ENCODE measurements at regions not wholly inside any gene's neighbourhood (a gene's known extent, or its start where the extent isn't known, plus 50 kb on each side); places are given as distances from the start of the nearest gene placed in this dataset.

- DNase-seq = no peak
- Histone ChIP-seq H4K5ac (ENCODE audit: low read length) (no peak overlapping the region), H3K9ac (ENCODE audit: low read length) (no peak overlapping the region), H3K79me2 (ENCODE audit: control insufficient read depth, insufficient read depth, low read length) (no peaks in the 10 kb centered on the region), H3K4me1 (ENCODE audit: control insufficient read depth, low read depth, low read length) (no peaks in the 10 kb centered on the region), H3K79me1 (ENCODE audit: low read length) (no peaks in the 10 kb centered on the region), H2BK120ac (ENCODE audit: low read depth, low read length) (no peak overlapping the region), H3K23ac (ENCODE audit: low read length) (no peak overlapping the region), H3K4me2 (ENCODE audit: low read length) (no peak overlapping the region), H3K18ac (ENCODE audit: low read length) (peak overlapping the region; percentile 60), H4K8ac (ENCODE audit: low read depth, low read length) (no peak overlapping the region), H2BK15ac (replicated peaks; ENCODE audit: low read depth) (no peak overlapping the region), H3K36me3 (ENCODE audit: control insufficient read depth, insufficient read depth, low read length) (no peaks in the 10 kb centered on the region), H3K27me3 (ENCODE audit: insufficient read depth, low read length, poor library complexity) (no peaks in the 10 kb centered on the region), H2AK5ac (ENCODE audit: low read length) (no peak overlapping the region), H3K4me3 (ENCODE audit: low read length) (no peak overlapping the region), H3K56ac (ENCODE audit: low read length) (no peak overlapping the region), H3K27ac (ENCODE audit: low read depth, low read length) (no peak overlapping the region), H2BK5ac (ENCODE audit: low read length) (no peak overlapping the region), H3K4ac (ENCODE audit: low read depth, low read length) (no peak overlapping the region)
- WGBS (ENCODE audit: extremely low coverage, insufficient coverage, low lambda C conversion rate) = no CpG with 5 or more reads among the region's 1 CpG
These were observed 111.1 kb upstream of the PLEKHA5 start for GRCh38 chr12:19018302-19018970.

GRCh38 chr12:19021240-19021639, 108.3 kb upstream of the PLEKHA5 start:
- H3K9ac ChIP-seq (ENCODE audit: low read length) = no peak overlapping the region
- no peak overlapping the region for H3K56ac ChIP-seq (ENCODE audit: low read length)
- H3K4ac ChIP-seq (ENCODE audit: low read depth, low read length) = no peak overlapping the region
- no peak overlapping the region for H3K4me2 ChIP-seq (ENCODE audit: low read length)
- no peak overlapping the region for H2AK5ac ChIP-seq (ENCODE audit: low read length)
- H2BK15ac ChIP-seq (replicated peaks; ENCODE audit: low read depth) = no peak overlapping the region
- H3K27me3 ChIP-seq (ENCODE audit: insufficient read depth, low read length, poor library complexity) = no peaks in the 10 kb centered on the region
- H2BK120ac ChIP-seq (ENCODE audit: low read depth, low read length) = no peak overlapping the region
- DNase-seq = no peak
- H3K18ac ChIP-seq (ENCODE audit: low read length) = no peak overlapping the region
- H3K23ac ChIP-seq (ENCODE audit: low read length) = no peak overlapping the region
- H3K4me1 ChIP-seq (ENCODE audit: control insufficient read depth, low read depth, low read length) = no peaks in the 10 kb centered on the region
- WGBS (ENCODE audit: extremely low coverage, insufficient coverage, low lambda C conversion rate) = no CpG with 5 or more reads among the region's 4 CpGs
- H4K8ac ChIP-seq (ENCODE audit: low read depth, low read length) = no peak overlapping the region
- H3K4me3 ChIP-seq (ENCODE audit: low read length) = no peak overlapping the region
- H3K27ac ChIP-seq (ENCODE audit: low read depth, low read length) = no peak overlapping the region
- H3K79me1 ChIP-seq (ENCODE audit: low read length) = no peaks in the 10 kb centered on the region
- H2BK5ac ChIP-seq (ENCODE audit: low read length) = no peak overlapping the region
- no peaks in the 10 kb centered on the region for H3K79me2 ChIP-seq (ENCODE audit: control insufficient read depth, insufficient read depth, low read length)
- no peaks in the 10 kb centered on the region for H3K36me3 ChIP-seq (ENCODE audit: control insufficient read depth, insufficient read depth, low read length)
- no peak overlapping the region for H4K5ac ChIP-seq (ENCODE audit: low read length)

GRCh38 chr12:19021646-19022045, 107.9 kb upstream of the PLEKHA5 start:
- no peaks in the 10 kb centered on the region for H3K79me2 ChIP-seq (ENCODE audit: control insufficient read depth, insufficient read depth, low read length)
- H2AK5ac ChIP-seq (ENCODE audit: low read length) = no peak overlapping the region
- H3K27me3 ChIP-seq (ENCODE audit: insufficient read depth, low read length, poor library complexity) = no peaks in the 10 kb centered on the region
- no peak overlapping the region for H2BK15ac ChIP-seq (replicated peaks; ENCODE audit: low read depth)
- H3K36me3 ChIP-seq (ENCODE audit: control insufficient read depth, insufficient read depth, low read length) = no peaks in the 10 kb centered on the region
- no peak overlapping the region for H3K18ac ChIP-seq (ENCODE audit: low read length)
- H2BK120ac ChIP-seq (ENCODE audit: low read depth, low read length) = no peak overlapping the region
- no peak overlapping the region for H3K4me3 ChIP-seq (ENCODE audit: low read length)
- no peak overlapping the region for H4K8ac ChIP-seq (ENCODE audit: low read depth, low read length)
- H3K9ac ChIP-seq (ENCODE audit: low read length) = no peak overlapping the region
- H3K4me1 ChIP-seq (ENCODE audit: control insufficient read depth, low read depth, low read length) = no peaks in the 10 kb centered on the region
- no CpG with 5 or more reads among the region's 1 CpG for WGBS (ENCODE audit: extremely low coverage, insufficient coverage, low lambda C conversion rate)
- no peak overlapping the region for H3K27ac ChIP-seq (ENCODE audit: low read depth, low read length)
- H3K4me2 ChIP-seq (ENCODE audit: low read length) = no peak overlapping the region
- no peak overlapping the region for H2BK5ac ChIP-seq (ENCODE audit: low read length)
- no peak overlapping the region for H3K23ac ChIP-seq (ENCODE audit: low read length)
- H3K79me1 ChIP-seq (ENCODE audit: low read length) = no peaks in the 10 kb centered on the region
- no peak overlapping the region for H3K56ac ChIP-seq (ENCODE audit: low read length)
- no peak for DNase-seq
- no peak overlapping the region for H3K4ac ChIP-seq (ENCODE audit: low read depth, low read length)
- no peak overlapping the region for H4K5ac ChIP-seq (ENCODE audit: low read length)

- H3K4me1 ChIP-seq (ENCODE audit: control insufficient read depth, low read depth, low read length) = no peaks in the 10 kb centered on the region
- no peak for DNase-seq
- no peak overlapping the region for H2BK120ac ChIP-seq (ENCODE audit: low read depth, low read length)
- H3K23ac ChIP-seq (ENCODE audit: low read length) = no peak overlapping the region
- no peak overlapping the region for H2AK5ac ChIP-seq (ENCODE audit: low read length)
- H3K56ac ChIP-seq (ENCODE audit: low read length) = no peak overlapping the region
- H3K79me2 ChIP-seq (ENCODE audit: control insufficient read depth, insufficient read depth, low read length) = no peaks in the 10 kb centered on the region
- H3K27ac ChIP-seq (ENCODE audit: low read depth, low read length) = no peak overlapping the region
- H4K5ac ChIP-seq (ENCODE audit: low read length) = no peak overlapping the region
- no peak overlapping the region for H2BK15ac ChIP-seq (replicated peaks; ENCODE audit: low read depth)
- no peak overlapping the region for H3K4ac ChIP-seq (ENCODE audit: low read depth, low read length)
- WGBS (ENCODE audit: extremely low coverage, insufficient coverage, low lambda C conversion rate) = 100% methylated on average over 2 of the region's 5 CpGs
- H3K36me3 ChIP-seq (ENCODE audit: control insufficient read depth, insufficient read depth, low read length) = no peaks in the 10 kb centered on the region
- no peak overlapping the region for H3K4me3 ChIP-seq (ENCODE audit: low read length)
- H4K8ac ChIP-seq (ENCODE audit: low read depth, low read length) = no peak overlapping the region
- no peak overlapping the region for H3K18ac ChIP-seq (ENCODE audit: low read length)
- no peaks in the 10 kb centered on the region for H3K79me1 ChIP-seq (ENCODE audit: low read length)
- H2BK5ac ChIP-seq (ENCODE audit: low read length) = no peak overlapping the region
- no peaks in the 10 kb centered on the region for H3K27me3 ChIP-seq (ENCODE audit: insufficient read depth, low read length, poor library complexity)
- no peak overlapping the region for H3K9ac ChIP-seq (ENCODE audit: low read length)
- H3K4me2 ChIP-seq (ENCODE audit: low read length) = no peak overlapping the region
These were observed 104.0 kb upstream of the PLEKHA5 start for GRCh38 chr12:19025582-19025981.

- no peak overlapping the region for H2BK5ac ChIP-seq (ENCODE audit: low read length)
- H3K4me1 ChIP-seq (ENCODE audit: control insufficient read depth, low read depth, low read length) = no peaks in the 10 kb centered on the region
- no peak overlapping the region for H2AK5ac ChIP-seq (ENCODE audit: low read length)
- no peak overlapping the region for H3K18ac ChIP-seq (ENCODE audit: low read length)
- no peak for DNase-seq
- no peak overlapping the region for H3K4ac ChIP-seq (ENCODE audit: low read depth, low read length)
- H3K79me1 ChIP-seq (ENCODE audit: low read length) = no peaks in the 10 kb centered on the region
- H3K36me3 ChIP-seq (ENCODE audit: control insufficient read depth, insufficient read depth, low read length) = no peaks in the 10 kb centered on the region
- no peak overlapping the region for H2BK15ac ChIP-seq (replicated peaks; ENCODE audit: low read depth)
- WGBS (ENCODE audit: extremely low coverage, insufficient coverage, low lambda C conversion rate) = no CpG with 5 or more reads among the region's 4 CpGs
- no peak overlapping the region for H2BK120ac ChIP-seq (ENCODE audit: low read depth, low read length)
- H3K9ac ChIP-seq (ENCODE audit: low read length) = no peak overlapping the region
- H3K4me2 ChIP-seq (ENCODE audit: low read length) = no peak overlapping the region
- no peak overlapping the region for H3K23ac ChIP-seq (ENCODE audit: low read length)
- no peaks in the 10 kb centered on the region for H3K27me3 ChIP-seq (ENCODE audit: insufficient read depth, low read length, poor library complexity)
- no peak overlapping the region for H3K4me3 ChIP-seq (ENCODE audit: low read length)
- no peak overlapping the region for H3K27ac ChIP-seq (ENCODE audit: low read depth, low read length)
- no peak overlapping the region for H4K5ac ChIP-seq (ENCODE audit: low read length)
- H3K79me2 ChIP-seq (ENCODE audit: control insufficient read depth, insufficient read depth, low read length) = no peaks in the 10 kb centered on the region
- no peak overlapping the region for H4K8ac ChIP-seq (ENCODE audit: low read depth, low read length)
- no peak overlapping the region for H3K56ac ChIP-seq (ENCODE audit: low read length)
These were observed 103.5 kb upstream of the PLEKHA5 start for GRCh38 chr12:19026034-19026433.
